ENCODE measurements at regions not wholly inside any gene's neighbourhood (a gene's known extent, or its start where the extent isn't known, plus 50 kb on each side); places are given as distances from the start of the nearest gene placed in this dataset.

GRCh38 chr6:43992783-43993644, 134.2 kb downstream of the MRPL14 start:
- intact Hi-C loops (cut with DNase I), result no loop called here
- H3K4me1 ChIP-seq, result peaks cover 0 to 15% (median 5%) of the 10 kb centered on the region in 3 donors
- DNase-seq, result no peak
- 63 to 75% methylated on average over 5 of the region's 6 CpGs for WGBS, 2 donors
- no peak for TF ChIP-seq POLR2A (IDR thresholded peaks at IDR 0.05)
- TF ChIP-seq, protein P1, sequence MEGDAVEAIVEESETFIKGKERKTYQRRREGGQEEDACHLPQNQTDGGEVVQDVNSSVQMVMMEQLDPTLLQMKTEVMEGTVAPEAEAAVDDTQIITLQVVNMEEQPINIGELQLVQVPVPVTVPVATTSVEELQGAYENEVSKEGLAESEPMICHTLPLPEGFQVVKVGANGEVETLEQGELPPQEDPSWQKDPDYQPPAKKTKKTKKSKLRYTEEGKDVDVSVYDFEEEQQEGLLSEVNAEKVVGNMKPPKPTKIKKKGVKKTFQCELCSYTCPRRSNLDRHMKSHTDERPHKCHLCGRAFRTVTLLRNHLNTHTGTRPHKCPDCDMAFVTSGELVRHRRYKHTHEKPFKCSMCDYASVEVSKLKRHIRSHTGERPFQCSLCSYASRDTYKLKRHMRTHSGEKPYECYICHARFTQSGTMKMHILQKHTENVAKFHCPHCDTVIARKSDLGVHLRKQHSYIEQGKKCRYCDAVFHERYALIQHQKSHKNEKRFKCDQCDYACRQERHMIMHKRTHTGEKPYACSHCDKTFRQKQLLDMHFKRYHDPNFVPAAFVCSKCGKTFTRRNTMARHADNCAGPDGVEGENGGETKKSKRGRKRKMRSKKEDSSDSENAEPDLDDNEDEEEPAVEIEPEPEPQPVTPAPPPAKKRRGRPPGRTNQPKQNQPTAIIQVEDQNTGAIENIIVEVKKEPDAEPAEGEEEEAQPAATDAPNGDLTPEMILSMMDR (IDR thresholded peaks at IDR 0.05), result no peak
- no peak overlapping the region for H3K4me3 ChIP-seq
- H3K27ac ChIP-seq, result no peak overlapping the region
- no peaks in the 10 kb centered on the region for H3K9me3 ChIP-seq
- H3K27me3 ChIP-seq, result no peaks in the 10 kb centered on the region
- H3K36me3 ChIP-seq, result no peaks in the 10 kb centered on the region

GRCh38 chr6:43992126-43992663, 135.1 kb downstream of the MRPL14 start:
- H3K4me1 ChIP-seq, result peaks cover 0 to 15% (median 5%) of the 10 kb centered on the region in 3 donors
- intact Hi-C loops (cut with DNase I), result no loop called here
- H3K9me3 ChIP-seq, result no peaks in the 10 kb centered on the region
- TF ChIP-seq, protein P1 (IDR thresholded peaks at IDR 0.05), result no peak
- TF ChIP-seq POLR2A (IDR thresholded peaks at IDR 0.05), result no peak
- H3K27me3 ChIP-seq, result peaks cover 0 to 2% (median 0%) of the 10 kb centered on the region in 4 donors
- H3K36me3 ChIP-seq, result no peaks in the 10 kb centered on the region
- H3K27ac ChIP-seq, result no peak overlapping the region
- no peak for DNase-seq
- no peak overlapping the region for H3K4me3 ChIP-seq
- WGBS, 2 donors, result 83 to 84% methylated on average over 4 of the region's 4 CpGs

DNA sequence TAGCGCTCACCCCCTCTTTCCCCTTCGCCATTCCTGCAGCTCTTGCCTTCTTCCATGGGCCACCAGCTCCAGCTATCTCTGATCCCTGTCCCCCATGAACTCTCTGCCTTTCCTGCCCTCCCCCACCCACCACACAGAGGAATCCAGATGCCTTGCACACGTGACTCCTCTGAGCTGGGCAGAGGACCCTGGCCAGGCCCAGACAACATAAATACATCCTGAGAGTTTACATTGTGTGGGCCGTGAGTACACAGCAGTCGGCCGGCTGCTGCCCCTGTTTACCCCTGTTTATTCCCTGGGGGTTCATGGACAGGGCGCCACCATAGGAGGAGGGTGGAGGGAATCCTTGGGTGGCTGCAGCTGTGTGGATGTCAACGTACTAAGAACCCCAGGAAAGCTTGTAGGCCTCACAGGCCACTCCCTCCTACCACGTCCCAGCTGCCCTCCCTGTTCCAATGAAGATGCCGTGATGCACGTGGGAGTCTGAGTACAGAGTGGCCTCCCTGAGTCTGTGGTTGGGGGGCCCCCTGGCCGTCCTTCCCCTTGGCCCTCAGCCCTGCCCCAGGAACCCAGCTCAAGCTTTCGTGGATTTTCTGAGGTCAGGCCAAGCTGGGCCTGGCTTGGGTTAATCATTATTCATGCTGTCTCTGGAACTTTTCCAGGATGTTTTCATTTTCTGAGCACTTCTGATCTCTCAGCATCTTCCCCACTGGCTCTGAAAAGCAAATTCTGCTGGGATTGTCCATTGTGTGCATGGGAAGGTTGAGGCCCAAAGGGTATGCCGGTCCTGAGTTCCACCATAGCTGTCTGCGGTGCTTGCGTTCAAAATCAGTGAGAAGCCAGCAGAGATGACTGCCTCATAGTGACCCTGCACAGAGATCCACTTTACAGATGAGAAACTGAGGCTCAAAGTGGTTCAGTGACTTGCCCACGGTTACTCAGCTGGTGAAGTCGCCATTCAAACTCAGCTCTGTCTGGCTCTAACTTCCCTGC, 136.3 kb downstream of the MRPL14 start:
- Histone ChIP-seq H3K9me3 (no peaks in the 10 kb centered on the region), H3K4me3 (no peak overlapping the region), H3K27me3 (peaks cover 0 to 15% (median 0%) of the 10 kb centered on the region in 4 donors), H3K27ac (no peak overlapping the region), H3K36me3 (no peaks in the 10 kb centered on the region), H3K4me1 (peaks cover 0 to 15% (median 5%) of the 10 kb centered on the region in 3 donors)
- TF ChIP-seq, protein P1 (IDR thresholded peaks at IDR 0.05), result no peak
- TF ChIP-seq POLR2A (IDR thresholded peaks at IDR 0.05), result no peak
- DNase-seq, result no peak
- intact Hi-C loops (cut with DNase I), result no loop called here
- 60 to 84% methylated on average over 11 to 17 of the region's 18 CpGs for WGBS, 2 donors

DNA sequence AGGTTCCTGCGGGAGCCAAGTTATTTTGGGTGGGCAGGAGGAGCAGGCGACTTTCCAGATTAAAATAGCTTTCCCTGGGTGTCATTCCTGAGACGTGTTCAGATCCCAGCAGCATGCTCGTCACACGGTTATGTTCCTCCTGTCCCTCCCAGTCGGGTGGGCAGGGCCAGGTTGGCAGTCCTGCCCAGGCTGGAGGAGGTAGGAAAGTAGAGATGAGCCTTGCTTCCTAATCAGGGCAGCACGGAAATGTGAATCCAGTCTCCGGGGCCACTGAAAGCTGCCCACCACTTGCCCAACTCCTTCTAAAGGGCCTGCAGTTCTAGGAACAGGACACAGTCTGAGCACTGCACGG, 137.0 kb downstream of the MRPL14 start:
- intact Hi-C loops (cut with DNase I), result no loop called here
- DNase-seq, result no peak
- WGBS, 2 donors, result 35 to 56% methylated on average over 6 to 7 of the region's 9 CpGs
- Histone ChIP-seq H3K36me3 (no peaks in the 10 kb centered on the region), H3K27ac (no peak overlapping the region), H3K4me1 (peaks cover 0 to 15% (median 5%) of the 10 kb centered on the region in 3 donors), H3K9me3 (no peaks in the 10 kb centered on the region), H3K27me3 (peaks cover 0 to 16% (median 0%) of the 10 kb centered on the region in 4 donors), H3K4me3 (no peak overlapping the region)
- no peak for TF ChIP-seq POLR2A (IDR thresholded peaks at IDR 0.05)
- TF ChIP-seq, protein P1 (IDR thresholded peaks at IDR 0.05), result no peak

All from esophagus squamous epithelium (tissue), 5 donors.